GM12878 (cell line): ENCODE measurements at regions not wholly inside any gene's neighbourhood (a gene's known extent, or its start where the extent isn't known, plus 50 kb on each side); places are given as distances from the start of the nearest gene placed in this dataset.

ENCODE experiments used
- DPF2 ChIP-seq: fragments of 450-650 bp; IDR thresholded peaks from 2 replicates; pipeline ENCODE4 v1.6.1; 2017; ENCODE audit warnings: mild to moderate bottlenecking
- RAD51 ChIP-seq: fragments of 450-650 bp; IDR thresholded peaks from 2 replicates; pipeline ENCODE4 v1.6.1; 2016; ENCODE audit warnings: moderate library complexity, mild to moderate bottlenecking, inconsistent platforms
- RCOR1 ChIP-seq: conservative IDR thresholded peaks from 2 replicates; pipeline ENCODE4 v1.6.1; 2012; ENCODE audit warnings: low read depth, low read length, improper control_type of control experiment
- YY1 ChIP-seq: IDR thresholded peaks from 2 replicates; pipeline ENCODE4 v1.6.1; 2011; ENCODE audit warnings: low read depth, mild to moderate bottlenecking, low read length
- TF ChIP-seq, protein P1 (sequence below), 3 experiments: IDR thresholded peaks in 2 of 3; conservative IDR thresholded peaks in 1 of 3; 2 replicates each; pipeline ENCODE4 v1.5.1; 2011; ENCODE audit warnings: low read depth in 3 of 3, low read length in 3 of 3, mild to moderate bottlenecking in 3 of 3, control low read depth in 2 of 3, moderate library complexity in 2 of 3, inconsistent platforms in 1 of 3, mixed read lengths in 1 of 3; ENCODE audit not compliant: control insufficient read depth in 2 of 3, insufficient read depth in 1 of 3; ENCODE audit errors: extremely low read depth in 1 of 3

GRCh38 chr17:63095879-63096278, 129.8 kb downstream of the TANC2 start:
- TF ChIP-seq DPF2 (no peak), RCOR1 (no peak), RAD51 (no peak), YY1 (no peak)
- TF ChIP-seq, protein P1, sequence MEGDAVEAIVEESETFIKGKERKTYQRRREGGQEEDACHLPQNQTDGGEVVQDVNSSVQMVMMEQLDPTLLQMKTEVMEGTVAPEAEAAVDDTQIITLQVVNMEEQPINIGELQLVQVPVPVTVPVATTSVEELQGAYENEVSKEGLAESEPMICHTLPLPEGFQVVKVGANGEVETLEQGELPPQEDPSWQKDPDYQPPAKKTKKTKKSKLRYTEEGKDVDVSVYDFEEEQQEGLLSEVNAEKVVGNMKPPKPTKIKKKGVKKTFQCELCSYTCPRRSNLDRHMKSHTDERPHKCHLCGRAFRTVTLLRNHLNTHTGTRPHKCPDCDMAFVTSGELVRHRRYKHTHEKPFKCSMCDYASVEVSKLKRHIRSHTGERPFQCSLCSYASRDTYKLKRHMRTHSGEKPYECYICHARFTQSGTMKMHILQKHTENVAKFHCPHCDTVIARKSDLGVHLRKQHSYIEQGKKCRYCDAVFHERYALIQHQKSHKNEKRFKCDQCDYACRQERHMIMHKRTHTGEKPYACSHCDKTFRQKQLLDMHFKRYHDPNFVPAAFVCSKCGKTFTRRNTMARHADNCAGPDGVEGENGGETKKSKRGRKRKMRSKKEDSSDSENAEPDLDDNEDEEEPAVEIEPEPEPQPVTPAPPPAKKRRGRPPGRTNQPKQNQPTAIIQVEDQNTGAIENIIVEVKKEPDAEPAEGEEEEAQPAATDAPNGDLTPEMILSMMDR (IDR thresholded peaks at IDR 0.05 in 2 of 3, conservative IDR thresholded peaks at IDR 0.05 in 1 of 3; ENCODE audit: control insufficient read depth in 2 of 3, extremely low read depth in 1 of 3, insufficient read depth in 1 of 3, low read depth in 3 of 3, low read length in 3 of 3): no peak
